ENCODE measurements at regions not wholly inside any gene's neighbourhood (a gene's known extent, or its start where the extent isn't known, plus 50 kb on each side); places are given as distances from the start of the nearest gene placed in this dataset.
A peak's percentile ranks its signal among the peaks of the same experiment; 100 is the strongest.

DNA sequence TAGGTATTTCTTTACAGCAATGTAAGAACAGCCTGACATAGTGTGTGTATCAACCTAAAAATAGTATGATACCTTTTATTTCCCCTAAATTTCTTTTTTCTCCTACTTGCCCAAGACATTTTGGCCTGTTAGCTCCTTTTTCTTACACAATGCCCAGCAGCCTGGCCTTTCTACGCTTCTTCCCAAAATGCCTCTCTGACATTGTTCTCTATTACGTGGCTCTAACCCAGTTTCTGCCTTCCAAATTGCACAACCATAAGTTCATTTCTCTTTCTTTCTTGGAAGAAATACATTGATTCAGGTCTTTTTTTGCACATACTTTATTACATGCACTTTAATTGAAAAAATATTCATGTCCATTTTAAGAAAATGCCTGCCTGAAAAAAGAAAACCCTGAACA, 408.2 kb downstream of the PRR16 start:
- Histone ChIP-seq H3K27ac (no peak overlapping the region), H3K27me3 (ENCODE audit: insufficient read depth in 3 of 3, low read length in 2 of 3) (no peaks in the 10 kb centered on the region), H3K36me3 (ENCODE audit: insufficient read depth in 1 of 2, low read depth in 1 of 2) (no peaks in the 10 kb centered on the region), H3K4me3 (no peak overlapping the region), H3K4me1 (no peaks in the 10 kb centered on the region), H3K9me3 (no peaks in the 10 kb centered on the region)
- DNase-seq = no peak
- WGBS, 3 donors = 63 to 68% (median 67%) methylated on average over 2 of the region's 2 CpGs
- TF ChIP-seq, protein P1, sequence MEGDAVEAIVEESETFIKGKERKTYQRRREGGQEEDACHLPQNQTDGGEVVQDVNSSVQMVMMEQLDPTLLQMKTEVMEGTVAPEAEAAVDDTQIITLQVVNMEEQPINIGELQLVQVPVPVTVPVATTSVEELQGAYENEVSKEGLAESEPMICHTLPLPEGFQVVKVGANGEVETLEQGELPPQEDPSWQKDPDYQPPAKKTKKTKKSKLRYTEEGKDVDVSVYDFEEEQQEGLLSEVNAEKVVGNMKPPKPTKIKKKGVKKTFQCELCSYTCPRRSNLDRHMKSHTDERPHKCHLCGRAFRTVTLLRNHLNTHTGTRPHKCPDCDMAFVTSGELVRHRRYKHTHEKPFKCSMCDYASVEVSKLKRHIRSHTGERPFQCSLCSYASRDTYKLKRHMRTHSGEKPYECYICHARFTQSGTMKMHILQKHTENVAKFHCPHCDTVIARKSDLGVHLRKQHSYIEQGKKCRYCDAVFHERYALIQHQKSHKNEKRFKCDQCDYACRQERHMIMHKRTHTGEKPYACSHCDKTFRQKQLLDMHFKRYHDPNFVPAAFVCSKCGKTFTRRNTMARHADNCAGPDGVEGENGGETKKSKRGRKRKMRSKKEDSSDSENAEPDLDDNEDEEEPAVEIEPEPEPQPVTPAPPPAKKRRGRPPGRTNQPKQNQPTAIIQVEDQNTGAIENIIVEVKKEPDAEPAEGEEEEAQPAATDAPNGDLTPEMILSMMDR (IDR thresholded peaks at IDR 0.05) = no peak
- no peak for ATAC-seq
- intact Hi-C loops (cut with DNase I) = no loop called here

DNA sequence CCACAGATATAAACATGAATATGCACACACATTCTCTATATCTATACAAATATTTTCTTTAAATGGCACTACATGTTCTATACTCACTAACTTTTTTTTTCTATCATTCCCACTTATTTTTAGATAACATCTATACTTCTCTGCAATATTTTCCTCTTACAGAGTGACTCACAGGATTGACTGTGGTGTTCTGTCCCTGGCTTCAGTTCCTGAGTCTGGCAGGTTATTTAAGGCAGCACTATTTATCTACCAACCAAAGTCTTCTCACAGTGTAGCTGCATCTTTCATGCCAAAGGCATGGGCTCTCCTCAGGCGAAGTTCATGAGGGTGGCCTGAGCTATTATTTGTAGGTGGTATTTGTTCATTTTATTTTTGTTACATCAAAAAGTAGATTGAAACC, 409.0 kb downstream of the PRR16 start:
- intact Hi-C loops (cut with DNase I) = no loop called here
- Histone ChIP-seq H3K27me3 (ENCODE audit: insufficient read depth in 3 of 3, low read length in 2 of 3) (no peaks in the 10 kb centered on the region), H3K4me1 (no peaks in the 10 kb centered on the region), H3K27ac (no peak overlapping the region), H3K4me3 (no peak overlapping the region), H3K36me3 (ENCODE audit: insufficient read depth in 1 of 2, low read depth in 1 of 2) (no peaks in the 10 kb centered on the region), H3K9me3 (no peaks in the 10 kb centered on the region)
- peak in 2 of 4 donors; percentile 49 to 68 for ATAC-seq
- WGBS, 3 donors = 54 to 83% (median 61%) methylated on average over 1 of the region's 1 CpG
- no peak for DNase-seq
- TF ChIP-seq, protein P1 (IDR thresholded peaks at IDR 0.05) = no peak

DNA sequence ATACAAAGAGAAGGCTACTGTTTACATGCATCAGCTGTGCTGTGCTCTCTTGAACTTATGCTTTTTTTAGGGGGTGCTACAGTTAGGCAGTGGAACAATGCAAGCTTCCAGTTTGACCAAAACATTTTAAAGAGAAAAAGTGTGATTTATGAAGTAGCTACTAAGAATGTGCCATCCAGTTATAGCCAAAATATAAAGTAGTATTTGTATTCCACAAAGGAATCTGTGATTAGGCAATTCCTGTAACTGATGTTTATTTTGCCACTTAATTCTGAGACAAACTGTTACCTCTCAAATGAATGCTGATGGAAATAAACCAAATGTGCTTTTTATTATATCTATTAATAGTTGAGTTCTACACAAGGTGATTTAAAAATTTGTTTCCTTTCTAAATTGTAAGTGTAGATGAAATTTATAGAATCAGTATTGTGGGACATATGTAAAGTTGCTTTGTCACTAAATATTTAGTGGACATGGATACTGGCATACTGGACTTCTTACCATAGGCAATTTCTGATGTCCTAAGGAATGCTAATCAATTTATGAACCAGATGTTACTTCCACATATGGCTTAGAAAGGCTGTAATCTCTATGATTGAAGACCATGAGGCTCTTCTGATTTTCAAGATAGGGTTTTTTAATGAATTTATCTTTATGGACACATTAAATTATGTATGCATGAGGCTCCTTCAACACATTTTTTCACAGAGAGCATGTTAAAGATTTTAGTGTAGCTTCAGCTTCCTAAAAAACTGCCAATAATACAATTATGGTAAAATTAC, 410.2 kb downstream of the PRR16 start:
- DNase-seq (no peak), ATAC-seq (no peak)

DNA sequence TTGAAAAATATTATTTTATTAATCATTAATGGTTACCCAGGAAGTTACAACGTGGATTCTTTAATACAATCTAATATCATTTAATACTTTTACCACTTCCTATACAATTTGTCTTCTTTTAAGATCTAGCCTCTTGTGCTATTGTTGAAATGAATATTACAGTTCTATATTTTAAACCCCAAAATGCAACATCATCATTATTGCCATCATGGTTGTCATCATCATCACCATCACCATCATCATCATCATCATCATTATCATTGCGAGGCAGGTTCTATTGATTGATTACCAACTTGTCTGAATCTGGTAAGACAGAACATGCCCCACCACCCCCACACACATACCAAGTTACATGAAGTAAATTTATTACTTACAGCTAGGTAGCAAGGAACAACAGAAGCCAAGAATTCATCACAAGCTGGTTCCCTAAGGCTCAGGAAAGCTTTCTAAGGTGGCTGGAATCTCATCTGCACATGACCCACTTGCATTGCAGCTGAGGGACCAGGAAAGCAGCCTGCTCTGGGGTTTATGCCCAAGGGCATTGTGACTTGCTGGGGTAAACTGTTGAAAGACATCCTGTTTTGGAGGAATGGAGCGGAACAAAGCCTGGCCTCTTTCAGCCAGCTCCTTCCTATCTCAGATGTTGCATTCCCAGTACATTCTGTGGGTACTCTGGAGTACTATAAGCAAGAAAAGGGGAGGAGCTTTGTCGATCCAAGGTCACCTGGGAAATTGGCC, 418.1 kb downstream of the PRR16 start:
- H3K9me3 ChIP-seq = no peaks in the 10 kb centered on the region
- no peak overlapping the region for H3K27ac ChIP-seq
- peaks cover 0 to 2% (median 0%) of the 10 kb centered on the region in 3 donors for H3K27me3 ChIP-seq (ENCODE audit: insufficient read depth in 3 of 3, low read length in 2 of 3)
- TF ChIP-seq, protein P1 (IDR thresholded peaks at IDR 0.05) = no peak
- 70 to 82% (median 78%) methylated on average over 4 of the region's 4 CpGs for WGBS, 3 donors
- H3K4me3 ChIP-seq = no peak overlapping the region
- ATAC-seq (no peak), DNase-seq (no peak)
- H3K4me1 ChIP-seq = no peaks in the 10 kb centered on the region
- intact Hi-C loops (cut with DNase I) = no loop called here
- H3K36me3 ChIP-seq (ENCODE audit: insufficient read depth in 1 of 2, low read depth in 1 of 2) = no peaks in the 10 kb centered on the region

More for the DNA sequence above, 410.2 kb downstream of the PRR16 start:
- no peaks in the 10 kb centered on the region for H3K4me1 ChIP-seq
- TF ChIP-seq, protein P1 (IDR thresholded peaks at IDR 0.05) = no peak
- no peak overlapping the region for H3K4me3 ChIP-seq
- H3K36me3 ChIP-seq (ENCODE audit: insufficient read depth in 1 of 2, low read depth in 1 of 2) = no peaks in the 10 kb centered on the region
- intact Hi-C loops (cut with DNase I) = no loop called here
- no peaks in the 10 kb centered on the region for H3K27me3 ChIP-seq (ENCODE audit: insufficient read depth in 3 of 3, low read length in 2 of 3)
- H3K9me3 ChIP-seq = no peaks in the 10 kb centered on the region
- H3K27ac ChIP-seq = no peak overlapping the region

Measured in psoas muscle (tissue), 7 donors.